ENCODE measurements at regions not wholly inside any gene's neighbourhood (a gene's known extent, or its start where the extent isn't known, plus 50 kb on each side); places are given as distances from the start of the nearest gene placed in this dataset.

- TF ChIP-seq CTCF (conservative IDR thresholded peaks at IDR 0.05; ENCODE audit: low read depth, low read length) (no peak), EZH2phosphoT487 (IDR thresholded peaks at IDR 0.05; ENCODE audit: borderline replicate concordance, low read length) (no peak)
These were observed 171.6 kb upstream of the SORCS1 start for GRCh38 chr10:107336061-107336460.
